NT2/D1 (cell line): ENCODE measurements at regions not wholly inside any gene's neighbourhood (a gene's known extent, or its start where the extent isn't known, plus 50 kb on each side); places are given as distances from the start of the nearest gene placed in this dataset.

ENCODE experiments used
- SUZ12 ChIP-seq: IDR thresholded peaks from 2 replicates; pipeline ENCODE4 v1.6.1; 2011; ENCODE audit not compliant: insufficient read length, insufficient read depth; ENCODE audit errors: extremely low read depth
- YY1 ChIP-seq: IDR thresholded peaks from 2 replicates; pipeline ENCODE4 v1.6.1; 2011; ENCODE audit not compliant: insufficient read length, insufficient read depth
- ZNF274 ChIP-seq: IDR thresholded peaks from 2 replicates; pipeline ENCODE4 v1.6.1; 2011; ENCODE audit warnings: mild to moderate bottlenecking, low read depth, low read length

DNA sequence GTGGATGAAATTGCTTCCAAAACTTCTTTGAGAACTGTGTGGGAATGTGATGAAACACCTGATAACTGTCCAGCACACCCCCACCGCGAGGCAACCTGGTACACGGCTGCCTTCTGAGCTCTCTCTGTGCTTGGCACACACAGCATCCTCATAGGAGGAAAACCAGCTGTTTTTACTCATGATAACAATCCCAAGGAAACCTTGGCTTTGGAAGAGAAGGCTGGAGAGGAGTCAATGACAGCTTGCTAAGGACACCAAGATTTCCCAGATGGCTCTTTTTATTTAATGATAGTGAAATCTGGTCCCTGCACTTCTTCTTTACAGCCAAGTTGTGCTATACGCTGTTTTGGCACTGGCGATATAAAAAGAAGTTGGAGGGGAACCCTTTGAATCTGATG, 232.5 kb upstream of the FN1 start:
- TF ChIP-seq ZNF274 (no peak), YY1 (no peak), SUZ12 (no peak)
